Endothelial cell of umbilical vein (primary cell): ENCODE measurements at regions not wholly inside any gene's neighbourhood (a gene's known extent, or its start where the extent isn't known, plus 50 kb on each side); places are given as distances from the start of the nearest gene placed in this dataset.

Source experiments
- BruUV-seq: library from RNA; stranded (reverse); fragments of 400-500 nt; replicated peaks from 2 replicates; lab custom pipeline; 2021; lab: Mats Ljungman, UMichigan
- CTCF ChIA-PET: fragments of 300-600, 350-600 bp; sonication (Branson Sonifier 250); formaldehyde crosslinking; loops from one replicate; lab custom pipeline; 2021; ENCODE audit warnings: antibody characterized with exemption, inconsistent platforms; lab: Charles Lee
- POLR2A ChIA-PET: fragments of 300-600, 350-600 bp; sonication (Branson Sonifier 250); formaldehyde crosslinking; loops from one replicate; lab custom pipeline; 2021; ENCODE audit warnings: antibody characterized with exemption, inconsistent platforms; lab: Charles Lee
- DNase-seq: peaks from one replicate; pipeline ENCODE4 v3.0.0-alpha.2; 2011; ENCODE audit warnings: low read depth, low spot score
- FAIRE-seq: peaks from 2 replicates; lab custom pipeline; 2011; peaks lifted over from hg19 to GRCh38; lab: Jason Lieb, UNC
- H2AFZ ChIP-seq: 2 replicates; pipeline ENCODE4 v1.6.0; 2012; ENCODE audit warnings: low read depth, low read length, control low read depth, inconsistent platforms
- H3K27ac ChIP-seq: 2 replicates; pipeline ENCODE4 v1.5.1; 2011; ENCODE audit warnings: low read depth, mild to moderate bottlenecking, control low read depth, low read length, moderate library complexity; ENCODE audit not compliant: insufficient read depth
- H3K27me3 ChIP-seq, 2 experiments: 2 replicates each; pipeline versions ENCODE4 v1.6.0 to v1.6.1; 2011; ENCODE audit warnings: low read length in 2 of 2, mixed read lengths in 1 of 2; ENCODE audit not compliant: control insufficient read depth in 2 of 2, insufficient read depth in 2 of 2
- H3K36me3 ChIP-seq, 2 experiments: 2 replicates in 1 of 2; 3 replicates in 1 of 2; pipeline ENCODE4 v1.5.1; 2011; ENCODE audit warnings: low read length in 2 of 2, mild to moderate bottlenecking in 1 of 2, moderate library complexity in 1 of 2; ENCODE audit not compliant: control insufficient read depth in 2 of 2, insufficient read depth in 2 of 2; ENCODE audit errors: extremely low read depth in 1 of 2
- H3K4me1 ChIP-seq: 3 replicates; pipeline ENCODE4 v1.5.1; 2011; ENCODE audit warnings: mild to moderate bottlenecking, low read length; ENCODE audit not compliant: control insufficient read depth, insufficient read depth; ENCODE audit errors: extremely low read depth
- H3K4me2 ChIP-seq: 2 replicates; pipeline ENCODE4 v1.6.1; 2011; ENCODE audit warnings: low read length, control low read depth, mixed read lengths; ENCODE audit not compliant: insufficient read depth
- H3K4me3 ChIP-seq, 3 experiments: fragments of 200-600 bp in 1 of 3; sonication (generic), shearing (Covaris generic) in 1 of 3; replicated peaks in 1 of 3; 2 replicates each; pipeline ENCODE4 v1.5.1; 2011 to 2016; ENCODE audit warnings: control low read depth in 3 of 3, low read length in 3 of 3, mild to moderate bottlenecking in 2 of 3, inconsistent platforms in 1 of 3, low read depth in 1 of 3, moderate library complexity in 1 of 3; ENCODE audit not compliant: insufficient read depth in 1 of 3
- H3K79me2 ChIP-seq: 2 replicates; pipeline ENCODE4 v1.6.0; 2012; ENCODE audit warnings: low read length, inconsistent platforms; ENCODE audit not compliant: control insufficient read depth, insufficient read depth
- H3K9ac ChIP-seq: replicated peaks from 2 replicates; pipeline ENCODE3; 2011; ENCODE audit warnings: low read length, control low read depth; ENCODE audit not compliant: insufficient read depth; ENCODE audit errors: extremely low read depth
- H3K9me1 ChIP-seq: replicated peaks from 3 replicates; pipeline ENCODE4 v1.6.0; 2011; ENCODE audit warnings: mild to moderate bottlenecking, low read length; ENCODE audit not compliant: control insufficient read depth, insufficient read depth; ENCODE audit errors: extremely low read depth
- H3K9me3 ChIP-seq: replicated peaks from 2 replicates; pipeline ENCODE4 v1.5.1; 2012; ENCODE audit warnings: low read length, inconsistent platforms; ENCODE audit not compliant: control insufficient read depth, insufficient read depth
- H4K20me1 ChIP-seq: replicated peaks from 2 replicates; pipeline ENCODE3; 2011; ENCODE audit warnings: mild to moderate bottlenecking, low read length; ENCODE audit not compliant: control insufficient read depth, insufficient read depth; ENCODE audit errors: extremely low read depth
- CTCF ChIP-seq, 2 donors: IDR thresholded peaks; 1 replicate in 1 of 2; 2 replicates in 1 of 2; pipeline ENCODE4 v1.5.1; 2011; ENCODE audit warnings: low read length in 2 of 2, mild to moderate bottlenecking in 2 of 2, moderate library complexity in 2 of 2, control low read depth in 1 of 2, inconsistent platforms in 1 of 2, low read depth in 1 of 2; ENCODE audit not compliant: insufficient read depth in 1 of 2; ENCODE audit errors: extremely low read depth in 1 of 2
- EZH2 ChIP-seq: IDR thresholded peaks from 2 replicates; pipeline ENCODE4 v1.6.1; 2012; ENCODE audit warnings: borderline replicate concordance, low read depth, mild to moderate bottlenecking, moderate library complexity, low read length, inconsistent platforms; ENCODE audit not compliant: severe bottlenecking
- FOS ChIP-seq: IDR thresholded peaks from 2 replicates; pipeline ENCODE4 v1.6.1; 2011; ENCODE audit warnings: mild to moderate bottlenecking, low read length, moderate library complexity, borderline replicate concordance; ENCODE audit not compliant: insufficient read depth
- MAX ChIP-seq: IDR thresholded peaks from 2 replicates; pipeline ENCODE4 v1.6.1; 2011; ENCODE audit not compliant: insufficient read depth, insufficient read length
- MYC ChIP-seq: IDR thresholded peaks from one replicate; pipeline ENCODE4 v1.6.1; 2011; ENCODE audit warnings: mild to moderate bottlenecking, low read depth, low read length
- dilution Hi-C: fragments of 300-500 bp; cut with MboI; formaldehyde crosslinking; loops from one replicate; pipeline ENCODE4 v1.15.0; 2019; ENCODE audit warnings: low sequenced_read_pairs; ENCODE audit not compliant: extremely low pct_ligation_motif_present
- intact Hi-C: fragments of 100-400 bp; cut with micrococcal nuclease; formaldehyde crosslinking; loops from one replicate; pipeline ENCODE4 v1.10.0; 2022

DNA sequence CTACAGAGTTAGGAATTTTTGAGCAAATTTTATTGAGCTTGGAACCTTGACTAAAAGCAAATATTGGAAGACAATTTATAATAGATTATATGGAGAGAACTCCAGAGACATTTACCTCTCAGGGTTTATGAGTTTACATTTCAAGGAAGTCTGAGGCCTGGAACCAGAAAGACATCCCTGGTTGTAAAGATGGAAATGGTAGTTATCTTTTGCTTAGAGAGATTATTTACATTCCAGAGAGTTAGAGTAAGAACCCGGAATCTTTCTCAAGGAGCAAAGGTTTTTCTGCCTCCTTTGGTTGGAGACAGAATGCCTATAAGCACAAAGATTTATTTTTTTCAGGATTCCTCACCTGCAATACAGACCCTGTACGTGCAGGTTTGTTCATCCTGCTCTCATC, 458.1 kb downstream of the TBL1XR1 start:
- DNase-seq = no peak

More for the DNA sequence above, 458.1 kb downstream of the TBL1XR1 start:
- ChIA-PET POLR2A (no interaction called here), CTCF (no interaction called here)
- BruUV-seq = no TSS peak
- no peak for FAIRE-seq
- H3K9me3 ChIP-seq = no peaks in the 10 kb centered on the region
- intact Hi-C loops = no loop called here
- dilution Hi-C loops = no loop called here
- H3K79me2 ChIP-seq = no peaks in the 10 kb centered on the region
- no peaks in the 10 kb centered on the region for H3K4me1 ChIP-seq
- no peak overlapping the region for H3K9ac ChIP-seq
- H3K9me1 ChIP-seq = no peaks in the 10 kb centered on the region
- no peak overlapping the region for H2AFZ ChIP-seq
- no peak overlapping the region for H3K27ac ChIP-seq
- no peak overlapping the region for H3K4me3 ChIP-seq
- no peaks in the 10 kb centered on the region for H4K20me1 ChIP-seq
- no peaks in the 10 kb centered on the region for H3K27me3 ChIP-seq
- H3K4me2 ChIP-seq = no peak overlapping the region
- no peak for TF ChIP-seq EZH2
- TF ChIP-seq FOS = no peak
- TF ChIP-seq MAX = no peak
- TF ChIP-seq CTCF (IDR thresholded peaks at IDR 0.05; ENCODE audit: extremely low read depth in 1 of 2, insufficient read depth in 1 of 2, low read depth in 1 of 2, low read length in 2 of 2) = no peak
- no peak for TF ChIP-seq MYC
- H3K36me3 ChIP-seq = no peaks in the 10 kb centered on the region
